DND-41 (cell line): ENCODE measurements at regions not wholly inside any gene's neighbourhood (a gene's known extent, or its start where the extent isn't known, plus 50 kb on each side); places are given as distances from the start of the nearest gene placed in this dataset.

Source experiments
- ATAC-seq: fragments of 200-7000 bp; cut with Tn5 transposase; 3 replicates; pipeline ENCODE4 v1.9.1; 2021; ENCODE audit warnings: low read depth; ENCODE audit not compliant: insufficient read depth
- DNase-seq: peaks from one replicate; pipeline ENCODE4 v3.0.0-alpha.2; 2020
- H2AFZ ChIP-seq: 2 replicates; pipeline ENCODE4 v1.6.0; 2012; ENCODE audit warnings: low read depth, low read length
- H3K27ac ChIP-seq: 2 replicates; pipeline ENCODE4 v1.5.1; 2012; ENCODE audit warnings: low read length, inconsistent platforms
- H3K27me3 ChIP-seq: fragments of 200-600 bp; sonication (generic); 2 replicates; pipeline ENCODE4 v1.6.0; 2012; ENCODE audit warnings: low read length, mild to moderate bottlenecking, inconsistent platforms; ENCODE audit not compliant: insufficient read depth, poor library complexity
- H3K36me3 ChIP-seq: 2 replicates; pipeline ENCODE4 v1.5.1; 2012; ENCODE audit warnings: low read length, inconsistent platforms; ENCODE audit not compliant: insufficient read depth
- H3K4me1 ChIP-seq: 2 replicates; pipeline ENCODE4 v1.5.1; 2012; ENCODE audit warnings: mild to moderate bottlenecking, low read length; ENCODE audit not compliant: insufficient read depth
- H3K4me2 ChIP-seq: 2 replicates; pipeline ENCODE4 v1.6.0; 2012; ENCODE audit warnings: mild to moderate bottlenecking, moderate library complexity, low read length, inconsistent platforms; ENCODE audit not compliant: insufficient read depth
- H3K4me3 ChIP-seq, 2 experiments: fragments of 200-600 bp in 1 of 2; shearing (Covaris generic) in 1 of 2; 2 replicates each; pipeline ENCODE4 v1.5.1; 2012 to 2016; ENCODE audit warnings: inconsistent platforms in 2 of 2, low read length in 2 of 2, mild to moderate bottlenecking in 2 of 2, low read depth in 1 of 2, moderate library complexity in 1 of 2
- H3K79me2 ChIP-seq: 2 replicates; pipeline ENCODE4 v1.6.0; 2012; ENCODE audit warnings: low read length, inconsistent platforms; ENCODE audit not compliant: insufficient read depth
- H3K9ac ChIP-seq: 2 replicates; pipeline ENCODE4 v1.6.0; 2012; ENCODE audit warnings: low read depth, mild to moderate bottlenecking, inconsistent platforms, low read length, moderate library complexity
- H3K9me3 ChIP-seq: 2 replicates; pipeline ENCODE4 v1.5.1; 2012; ENCODE audit warnings: low read length, moderate library complexity, mild to moderate bottlenecking, inconsistent platforms; ENCODE audit not compliant: insufficient read depth, severe bottlenecking
- H4K20me1 ChIP-seq: 2 replicates; pipeline ENCODE4 v1.6.0; 2012; ENCODE audit warnings: low read length; ENCODE audit not compliant: insufficient read depth
- EZH2 ChIP-seq: IDR thresholded peaks from 3 replicates; pipeline ENCODE4 v1.6.1; 2012; ENCODE audit warnings: borderline replicate concordance, low read depth, mild to moderate bottlenecking, moderate library complexity, low read length, inconsistent platforms; ENCODE audit not compliant: severe bottlenecking
- TF ChIP-seq, protein P1 (sequence below): IDR thresholded peaks from 2 replicates; pipeline ENCODE4 v1.5.1; 2012; ENCODE audit warnings: borderline replicate concordance, low read length, moderate library complexity, mild to moderate bottlenecking; ENCODE audit not compliant: poor library complexity, severe bottlenecking; ENCODE audit errors: extremely low read depth

- H3K27ac ChIP-seq: no peak overlapping the region
- no peak for ATAC-seq
- no peak overlapping the region for H3K9ac ChIP-seq
- no peak overlapping the region for H3K4me3 ChIP-seq
- H4K20me1 ChIP-seq: no peaks in the 10 kb centered on the region
- no peaks in the 10 kb centered on the region for H3K27me3 ChIP-seq
- H3K79me2 ChIP-seq: no peaks in the 10 kb centered on the region
- H3K36me3 ChIP-seq: no peaks in the 10 kb centered on the region
- TF ChIP-seq, protein P1, sequence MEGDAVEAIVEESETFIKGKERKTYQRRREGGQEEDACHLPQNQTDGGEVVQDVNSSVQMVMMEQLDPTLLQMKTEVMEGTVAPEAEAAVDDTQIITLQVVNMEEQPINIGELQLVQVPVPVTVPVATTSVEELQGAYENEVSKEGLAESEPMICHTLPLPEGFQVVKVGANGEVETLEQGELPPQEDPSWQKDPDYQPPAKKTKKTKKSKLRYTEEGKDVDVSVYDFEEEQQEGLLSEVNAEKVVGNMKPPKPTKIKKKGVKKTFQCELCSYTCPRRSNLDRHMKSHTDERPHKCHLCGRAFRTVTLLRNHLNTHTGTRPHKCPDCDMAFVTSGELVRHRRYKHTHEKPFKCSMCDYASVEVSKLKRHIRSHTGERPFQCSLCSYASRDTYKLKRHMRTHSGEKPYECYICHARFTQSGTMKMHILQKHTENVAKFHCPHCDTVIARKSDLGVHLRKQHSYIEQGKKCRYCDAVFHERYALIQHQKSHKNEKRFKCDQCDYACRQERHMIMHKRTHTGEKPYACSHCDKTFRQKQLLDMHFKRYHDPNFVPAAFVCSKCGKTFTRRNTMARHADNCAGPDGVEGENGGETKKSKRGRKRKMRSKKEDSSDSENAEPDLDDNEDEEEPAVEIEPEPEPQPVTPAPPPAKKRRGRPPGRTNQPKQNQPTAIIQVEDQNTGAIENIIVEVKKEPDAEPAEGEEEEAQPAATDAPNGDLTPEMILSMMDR: no peak
- no peak for TF ChIP-seq EZH2
- H2AFZ ChIP-seq: no peak overlapping the region
- H3K4me2 ChIP-seq: no peak overlapping the region
- DNase-seq: no peak
- no peaks in the 10 kb centered on the region for H3K9me3 ChIP-seq
- H3K4me1 ChIP-seq: no peaks in the 10 kb centered on the region
These were observed 286.6 kb upstream of the JAG1 start for GRCh38 chr20:10960416-10960815.

GRCh38 chr20:10961651-10962288, 288.0 kb upstream of the JAG1 start:
- Histone ChIP-seq H4K20me1 (no peaks in the 10 kb centered on the region), H2AFZ (no peak overlapping the region), H3K27ac (no peak overlapping the region), H3K9ac (no peak overlapping the region), H3K4me2 (no peak overlapping the region), H3K4me1 (no peaks in the 10 kb centered on the region), H3K9me3 (no peaks in the 10 kb centered on the region), H3K79me2 (no peaks in the 10 kb centered on the region), H3K4me3 (no peak overlapping the region), H3K27me3 (no peaks in the 10 kb centered on the region), H3K36me3 (no peaks in the 10 kb centered on the region)
- DNase-seq (no peak), ATAC-seq (no peak)
- TF ChIP-seq, protein P1: no peak
- TF ChIP-seq EZH2: no peak

- TF ChIP-seq EZH2: no peak
- TF ChIP-seq, protein P1: no peak
- Histone ChIP-seq H2AFZ (no peak overlapping the region), H3K36me3 (no peaks in the 10 kb centered on the region), H4K20me1 (no peaks in the 10 kb centered on the region), H3K27me3 (no peaks in the 10 kb centered on the region), H3K79me2 (no peaks in the 10 kb centered on the region), H3K9me3 (no peaks in the 10 kb centered on the region), H3K4me1 (no peaks in the 10 kb centered on the region), H3K4me3 (no peak overlapping the region), H3K4me2 (no peak overlapping the region), H3K27ac (no peak overlapping the region), H3K9ac (no peak overlapping the region)
- DNase-seq (no peak), ATAC-seq (no peak)
These were observed 289.1 kb upstream of the JAG1 start for GRCh38 chr20:10962937-10963336.

- Histone ChIP-seq H2AFZ (no peak overlapping the region), H3K36me3 (no peaks in the 10 kb centered on the region), H4K20me1 (no peaks in the 10 kb centered on the region), H3K9ac (no peak overlapping the region), H3K27me3 (no peaks in the 10 kb centered on the region), H3K4me2 (no peak overlapping the region), H3K9me3 (no peaks in the 10 kb centered on the region), H3K79me2 (no peaks in the 10 kb centered on the region), H3K27ac (no peak overlapping the region), H3K4me1 (no peaks in the 10 kb centered on the region), H3K4me3 (no peak overlapping the region)
- no peak for DNase-seq
- no peak for ATAC-seq
- TF ChIP-seq, protein P1: no peak
- no peak for TF ChIP-seq EZH2
These were observed 290.0 kb upstream of the JAG1 start for GRCh38 chr20:10963717-10964266.
